ENCODE measurements at regions not wholly inside any gene's neighbourhood (a gene's known extent, or its start where the extent isn't known, plus 50 kb on each side); places are given as distances from the start of the nearest gene placed in this dataset.

DNA sequence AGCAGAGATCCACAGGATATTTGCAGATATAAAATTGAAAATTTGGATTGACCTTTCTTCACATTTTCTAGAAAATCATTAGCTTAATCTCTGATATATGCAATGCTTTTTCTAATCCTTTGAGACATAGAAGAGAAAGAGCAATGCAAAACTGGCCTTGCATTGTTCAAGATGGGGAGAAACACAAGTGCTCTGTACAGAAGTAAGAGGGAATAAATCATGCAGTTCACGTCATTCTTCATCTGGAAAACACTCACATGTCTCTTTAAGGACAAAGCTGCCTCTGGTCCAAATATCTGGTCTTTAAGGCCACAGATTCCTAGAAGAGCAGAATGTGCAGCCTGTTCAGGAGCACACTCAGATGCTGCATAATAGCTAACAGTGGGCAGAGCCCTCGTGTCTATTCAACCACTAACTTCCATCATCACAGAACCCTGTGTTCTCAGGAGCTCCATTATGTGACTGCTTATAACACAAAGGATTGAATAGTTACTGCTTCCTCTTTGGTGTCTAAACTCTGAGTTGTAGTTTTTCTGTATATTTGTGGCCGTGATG, 277.5 kb downstream of the PLK2 start:
- Mint-ChIP-seq H3K4me3 (ENCODE audit: unreplicated experiment) (no peak overlapping the region), H3K9me3 (ENCODE audit: unreplicated experiment) (no peaks in the 10 kb centered on the region), H3K4me1 (ENCODE audit: low read depth, unreplicated experiment) (no peaks in the 10 kb centered on the region), H3K27ac (ENCODE audit: unreplicated experiment) (peak overlapping the region; percentile 21), H3K27me3 (ENCODE audit: insufficient read depth, unreplicated experiment) (no peaks in the 10 kb centered on the region), H3K36me3 (ENCODE audit: insufficient read depth, unreplicated experiment) (no peaks in the 10 kb centered on the region)
- no TSS peak for BruUV-seq (replicated peaks)
- TF ChIP-seq, protein P1, sequence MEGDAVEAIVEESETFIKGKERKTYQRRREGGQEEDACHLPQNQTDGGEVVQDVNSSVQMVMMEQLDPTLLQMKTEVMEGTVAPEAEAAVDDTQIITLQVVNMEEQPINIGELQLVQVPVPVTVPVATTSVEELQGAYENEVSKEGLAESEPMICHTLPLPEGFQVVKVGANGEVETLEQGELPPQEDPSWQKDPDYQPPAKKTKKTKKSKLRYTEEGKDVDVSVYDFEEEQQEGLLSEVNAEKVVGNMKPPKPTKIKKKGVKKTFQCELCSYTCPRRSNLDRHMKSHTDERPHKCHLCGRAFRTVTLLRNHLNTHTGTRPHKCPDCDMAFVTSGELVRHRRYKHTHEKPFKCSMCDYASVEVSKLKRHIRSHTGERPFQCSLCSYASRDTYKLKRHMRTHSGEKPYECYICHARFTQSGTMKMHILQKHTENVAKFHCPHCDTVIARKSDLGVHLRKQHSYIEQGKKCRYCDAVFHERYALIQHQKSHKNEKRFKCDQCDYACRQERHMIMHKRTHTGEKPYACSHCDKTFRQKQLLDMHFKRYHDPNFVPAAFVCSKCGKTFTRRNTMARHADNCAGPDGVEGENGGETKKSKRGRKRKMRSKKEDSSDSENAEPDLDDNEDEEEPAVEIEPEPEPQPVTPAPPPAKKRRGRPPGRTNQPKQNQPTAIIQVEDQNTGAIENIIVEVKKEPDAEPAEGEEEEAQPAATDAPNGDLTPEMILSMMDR (IDR thresholded peaks at IDR 0.05; ENCODE audit: insufficient read depth in 1 of 2, low read depth in 1 of 2, low read length in 1 of 2, severe bottlenecking in 1 of 2, unreplicated experiment in 1 of 2), result no peak
- Histone ChIP-seq H3K27me3 (replicated peaks; ENCODE audit: control insufficient read depth, insufficient read depth, low read length) (no peaks in the 10 kb centered on the region), H3K4me3 (ENCODE audit: low read depth, low read length) (no peak overlapping the region), H3K9me3 (0 out of 2 replicates have a peak, but pooled peaks cover 3% of the 10 kb centered on the region), H3K4me1 (peaks cover 11% of the 10 kb centered on the region), H3K36me3 (ENCODE audit: control insufficient read depth, insufficient read depth, low read length) (no peaks in the 10 kb centered on the region)
- ChIA-PET CTCF (no interaction called here), POLR2A (no interaction called here)
- no peak for DNase-seq
- intact Hi-C loops (cut with micrococcal nuclease; ENCODE audit: unreplicated experiment), result no loop called here

DNA sequence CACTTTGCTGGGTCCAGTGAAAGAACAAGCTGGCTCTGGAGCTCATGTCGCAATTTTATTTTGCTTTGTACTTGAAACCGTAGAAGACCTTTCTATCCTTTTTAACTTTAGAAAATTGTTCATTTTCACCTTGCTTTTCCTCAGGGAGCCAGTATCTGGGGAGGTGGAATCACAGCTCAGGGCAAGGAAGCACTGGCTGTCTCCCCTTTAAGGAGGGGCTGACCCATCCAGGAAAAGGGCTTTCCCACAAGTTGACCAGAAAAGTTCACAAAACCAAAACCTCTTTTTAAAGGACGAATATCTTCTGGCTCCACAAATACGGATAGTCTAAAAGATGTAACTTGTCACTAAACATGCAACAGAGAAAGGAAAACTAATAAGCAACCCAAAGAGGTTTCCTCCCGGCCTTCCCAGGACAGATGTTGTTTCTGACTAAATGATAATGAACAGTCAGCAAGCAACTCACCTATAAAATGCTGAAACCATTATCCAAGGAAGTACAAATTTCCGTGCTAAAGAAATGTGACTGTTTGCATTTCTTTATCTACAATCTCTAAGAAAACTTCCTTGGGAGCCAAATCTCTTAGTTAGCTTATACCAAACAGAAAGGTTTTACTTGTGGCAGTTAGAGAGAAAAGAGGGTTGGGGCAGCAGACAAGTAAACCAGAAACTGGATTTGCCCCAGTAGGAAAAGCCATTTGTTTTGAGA, 278.2 kb downstream of the PLK2 start:
- no peaks in the 10 kb centered on the region for H3K36me3 ChIP-seq (ENCODE audit: control insufficient read depth, insufficient read depth, low read length)
- Mint-ChIP-seq H3K36me3 (ENCODE audit: insufficient read depth, unreplicated experiment) (no peaks in the 10 kb centered on the region), H3K27ac (ENCODE audit: unreplicated experiment) (peak overlapping the region; percentile 21), H3K27me3 (ENCODE audit: insufficient read depth, unreplicated experiment) (no peaks in the 10 kb centered on the region), H3K9me3 (ENCODE audit: unreplicated experiment) (no peaks in the 10 kb centered on the region), H3K4me1 (ENCODE audit: low read depth, unreplicated experiment) (no peaks in the 10 kb centered on the region), H3K4me3 (ENCODE audit: unreplicated experiment) (no peak overlapping the region)
- H3K4me1 ChIP-seq, result peaks cover 5% of the 10 kb centered on the region
- TF ChIP-seq, protein P1 (IDR thresholded peaks at IDR 0.05; ENCODE audit: insufficient read depth in 1 of 2, low read depth in 1 of 2, low read length in 1 of 2, severe bottlenecking in 1 of 2, unreplicated experiment in 1 of 2), result no peak
- 0 out of 2 replicates have a peak, but pooled peaks cover 3% of the 10 kb centered on the region for H3K9me3 ChIP-seq
- intact Hi-C loops (cut with micrococcal nuclease; ENCODE audit: unreplicated experiment), result no loop called here
- H3K27me3 ChIP-seq (replicated peaks; ENCODE audit: control insufficient read depth, insufficient read depth, low read length), result no peaks in the 10 kb centered on the region
- POLR2A ChIA-PET, result no interaction called here
- DNase-seq, result no peak
- CTCF ChIA-PET, result no interaction called here
- no peak overlapping the region for H3K4me3 ChIP-seq (ENCODE audit: low read depth, low read length)
- BruUV-seq (replicated peaks), result no TSS peak

DNA sequence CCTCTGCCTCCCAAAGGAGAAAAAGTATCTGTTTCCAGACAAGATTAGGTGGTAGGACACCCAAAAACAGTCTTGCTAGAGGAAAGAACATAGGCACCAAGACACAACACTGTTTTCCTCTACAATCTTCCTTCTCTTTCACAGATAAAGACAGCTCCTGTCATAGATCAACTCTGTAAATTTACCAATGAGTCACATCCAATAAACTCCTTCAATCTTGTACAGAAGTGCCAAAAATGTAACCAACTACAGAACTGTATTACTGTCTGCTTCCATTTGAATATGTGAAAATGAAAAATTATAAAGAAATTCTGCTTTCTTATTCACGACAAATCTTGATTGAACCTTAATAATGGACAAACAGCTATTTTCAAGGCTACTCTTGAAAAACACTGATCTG, 286.9 kb downstream of the PLK2 start:
- DNase-seq, result no peak
- no peaks in the 10 kb centered on the region for H3K36me3 Mint-ChIP-seq (ENCODE audit: insufficient read depth, unreplicated experiment)
- Histone ChIP-seq H3K9me3 (no peaks in the 10 kb centered on the region), H3K36me3 (ENCODE audit: control insufficient read depth, insufficient read depth, low read length) (no peaks in the 10 kb centered on the region), H3K4me1 (no peaks in the 10 kb centered on the region), H3K27me3 (replicated peaks; ENCODE audit: control insufficient read depth, insufficient read depth, low read length) (no peaks in the 10 kb centered on the region), H3K4me3 (ENCODE audit: low read depth, low read length) (no peak overlapping the region)
- intact Hi-C loops (cut with micrococcal nuclease; ENCODE audit: unreplicated experiment), result no loop called here
- no peaks in the 10 kb centered on the region for H3K9me3 Mint-ChIP-seq (ENCODE audit: unreplicated experiment)
- no peaks in the 10 kb centered on the region for H3K4me1 Mint-ChIP-seq (ENCODE audit: low read depth, unreplicated experiment)
- no peaks in the 10 kb centered on the region for H3K27me3 Mint-ChIP-seq (ENCODE audit: insufficient read depth, unreplicated experiment)
- H3K4me3 Mint-ChIP-seq (ENCODE audit: unreplicated experiment), result no peak overlapping the region
- ChIA-PET CTCF (no interaction called here), POLR2A (no interaction called here)
- TF ChIP-seq, protein P1 (IDR thresholded peaks at IDR 0.05; ENCODE audit: insufficient read depth in 1 of 2, low read depth in 1 of 2, low read length in 1 of 2, severe bottlenecking in 1 of 2, unreplicated experiment in 1 of 2), result no peak
- H3K27ac Mint-ChIP-seq (ENCODE audit: unreplicated experiment), result no peak overlapping the region
- no TSS peak for BruUV-seq (replicated peaks)
